HS-27A (cell line): ENCODE measurements at regions not wholly inside any gene's neighbourhood (a gene's known extent, or its start where the extent isn't known, plus 50 kb on each side); places are given as distances from the start of the nearest gene placed in this dataset.

Experiments
- DNase-seq: peaks from one replicate; pipeline ENCODE4 v3.0.0-alpha.2; 2012; ENCODE audit warnings: low read depth, missing footprints

DNA sequence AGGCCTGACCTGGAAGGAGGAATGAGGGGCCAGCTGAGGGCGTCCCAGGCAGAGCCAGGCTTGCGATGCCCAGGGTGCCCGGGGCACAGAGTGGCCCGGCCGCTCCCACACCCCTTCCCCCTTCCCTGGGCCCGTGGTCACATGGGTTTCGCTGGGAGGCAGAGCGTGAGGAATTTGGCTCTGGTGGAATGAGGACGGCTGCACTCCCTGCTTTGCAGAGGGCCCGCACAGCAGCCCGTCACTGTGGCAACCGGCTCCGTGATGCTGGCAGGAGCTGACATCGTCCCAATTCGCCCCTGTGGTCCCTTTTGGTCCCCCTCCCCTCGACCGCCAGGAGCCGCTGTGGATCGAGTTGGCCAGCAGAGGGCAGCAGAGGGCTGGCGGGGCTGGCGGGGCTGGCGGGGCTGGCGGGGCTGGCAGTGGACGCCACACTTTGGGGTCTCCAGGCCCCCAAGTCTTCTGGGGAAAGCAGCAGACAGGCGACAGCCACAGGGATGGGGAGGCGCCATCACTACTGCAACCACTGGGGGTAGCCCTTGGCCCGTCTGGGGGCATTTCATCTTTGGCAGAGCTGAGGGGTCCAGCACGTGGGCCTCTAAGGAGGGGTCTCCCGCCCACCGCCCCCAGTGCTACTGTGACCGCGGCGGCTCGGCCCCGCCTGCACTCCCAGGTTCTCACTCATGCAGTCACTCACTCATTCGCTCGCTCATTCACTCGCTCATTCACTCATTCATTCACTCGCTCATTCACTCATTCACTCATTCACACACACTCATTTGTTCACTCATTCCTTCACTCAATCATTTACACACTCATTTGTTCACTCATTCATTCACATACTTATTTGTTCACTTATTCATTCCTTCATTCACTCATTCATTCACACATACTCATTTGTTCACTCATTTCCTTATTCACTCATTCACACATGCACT, 49.7 kb upstream of the BHLHE23 start:
- DNase-seq, result no peak
